Gastroesophageal sphincter (tissue), 4 donors: ENCODE measurements at regions not wholly inside any gene's neighbourhood (a gene's known extent, or its start where the extent isn't known, plus 50 kb on each side); places are given as distances from the start of the nearest gene placed in this dataset.

Source experiments
- ATAC-seq: fragments of 150-250 bp; one replicate; pipeline ENCODE4 v1.9.1; 2016; ENCODE audit warnings: mild to moderate bottlenecking, moderate library complexity
- H3K27ac ChIP-seq, 4 donors: fragments of 200-600 bp; sonication (generic) in 3 of 4; 1 replicate in 3 of 4; 2 replicates in 1 of 4; pipeline ENCODE4 v1.5.1; 2016 to 2019
- H3K27me3 ChIP-seq: fragments of 200-600 bp; sonication (generic); one replicate; pipeline ENCODE4 v1.5.1; 2019
- H3K36me3 ChIP-seq, 2 donors: fragments of 200-600 bp; sonication (generic); one replicate each; pipeline ENCODE4 v1.5.1; 2019; ENCODE audit warnings: control low read depth in 1 of 2
- H3K4me1 ChIP-seq, 3 donors: fragments of 200-600 bp; sonication (generic); 1 replicate in 2 of 3; 2 replicates in 1 of 3; pipeline ENCODE4 v1.5.1; 2016 to 2019; ENCODE audit warnings: control low read depth in 2 of 3
- H3K4me3 ChIP-seq, 2 donors: fragments of 200-600 bp; sonication (generic); one replicate each; pipeline ENCODE4 v1.5.1; 2019; ENCODE audit warnings: mild to moderate bottlenecking in 1 of 2, moderate library complexity in 1 of 2
- H3K9me3 ChIP-seq, 3 donors: fragments of 200-600 bp; sonication (generic); one replicate each; pipeline ENCODE4 v1.5.1; 2017 to 2019; ENCODE audit warnings: control low read depth in 2 of 3
- EP300 ChIP-seq: sonication (generic); formaldehyde crosslinking; IDR thresholded peaks from one replicate; pipeline ENCODE4 v1.6.1; 2017; ENCODE audit warnings: antibody characterized with exemption, mild to moderate bottlenecking
- POLR2A ChIP-seq, 2 donors: fragments of 450-650 bp; IDR thresholded peaks; one replicate each; pipeline ENCODE4 v1.6.1; 2017; ENCODE audit warnings: antibody characterized with exemption in 2 of 2, mild to moderate bottlenecking in 2 of 2, moderate library complexity in 1 of 2
- POLR2AphosphoS5 ChIP-seq: sonication (generic); formaldehyde crosslinking; IDR thresholded peaks from one replicate; pipeline ENCODE4 v1.6.1; 2017; ENCODE audit warnings: antibody characterized with exemption
- WGBS, 2 donors: methylation state at CpG; one replicate each; pipeline ENCODE4 v1.1.5; 2018; ENCODE audit warnings: low coverage in 1 of 2; 5-methylcytosine and 5-hydroxymethylcytosine counted together
- TF ChIP-seq, protein P1 (sequence below), 4 experiments: fragments of 200-600 bp in 2 of 4; fragments of 450-650 bp in 2 of 4; sonication (generic) in 1 of 4; IDR thresholded peaks; one replicate each; pipeline ENCODE4 v1.5.1; 2017 to 2019; ENCODE audit warnings: antibody characterized with exemption in 4 of 4, mild to moderate bottlenecking in 2 of 4, moderate library complexity in 2 of 4

DNA sequence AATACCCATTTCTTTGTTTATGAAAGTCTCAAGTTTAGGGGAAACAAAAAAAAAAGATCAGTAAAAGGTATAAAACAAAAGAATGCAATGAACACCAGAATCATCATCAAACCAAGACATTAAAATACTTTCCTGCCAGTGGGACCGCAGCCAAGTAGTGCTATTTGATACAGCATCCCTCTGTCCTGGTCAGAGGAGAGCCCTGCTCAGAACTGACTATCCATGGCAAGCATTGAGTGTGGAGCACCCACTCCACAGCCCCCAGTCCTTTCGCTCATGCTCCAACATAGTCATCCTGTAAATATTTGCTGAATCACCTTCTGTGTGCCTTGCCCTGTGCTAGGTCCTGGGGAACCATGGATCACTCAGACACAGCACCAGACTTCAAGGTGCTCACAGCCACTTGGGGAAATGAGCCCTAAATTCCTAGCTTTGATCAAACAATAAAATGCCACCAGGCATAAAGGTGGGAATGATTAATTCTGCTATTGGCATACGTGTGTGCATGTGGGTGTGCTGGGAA lies 213.6 kb upstream of the TBX20 start:
- 66% methylated on average over 3 of the region's 3 CpGs; no CpG with 5 or more reads in 1 of the 2 donors for WGBS, 2 donors
- Histone ChIP-seq H3K4me3 (no peak overlapping the region), H3K27ac (no peak overlapping the region), H3K27me3 (peaks cover 11% of the 10 kb centered on the region), H3K36me3 (no peaks in the 10 kb centered on the region), H3K9me3 (peaks cover 0 to 7% (median 0%) of the 10 kb centered on the region in 3 donors), H3K4me1 (no peaks in the 10 kb centered on the region)
- TF ChIP-seq EP300, result no peak
- ATAC-seq, result no peak

DNA sequence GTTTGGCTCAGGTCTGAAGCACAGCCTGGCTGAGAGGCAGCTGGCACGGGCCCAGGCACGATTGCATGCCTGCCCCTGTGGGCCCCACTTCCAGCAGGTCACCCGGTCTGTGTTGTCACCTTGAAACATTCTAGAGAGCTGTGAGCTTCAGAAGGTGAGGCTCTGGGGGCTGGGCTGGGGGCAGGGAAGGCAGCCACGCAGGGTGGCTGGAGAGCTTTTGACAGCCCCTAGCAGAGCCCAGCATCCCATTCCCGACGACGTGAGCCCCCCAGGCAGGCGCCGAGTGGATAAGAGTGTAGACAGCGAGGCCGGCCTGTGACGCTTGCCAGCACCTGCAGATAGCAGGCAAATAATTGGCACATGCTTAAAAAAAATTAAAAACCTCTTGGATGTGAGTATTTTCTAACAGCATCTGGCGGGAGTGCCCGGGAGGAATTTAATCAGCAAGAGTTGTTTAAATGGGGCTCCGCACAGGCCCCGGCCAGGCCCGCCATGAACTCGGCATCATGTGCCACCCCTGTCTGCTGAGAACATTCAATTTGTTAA lies 212.0 kb upstream of the TBX20 start:
- WGBS, 2 donors, result no CpG with 5 or more reads among the region's 18 CpGs
- Histone ChIP-seq H3K9me3 (peaks cover 0 to 7% (median 0%) of the 10 kb centered on the region in 3 donors), H3K27me3 (peaks cover 11% of the 10 kb centered on the region), H3K36me3 (no peaks in the 10 kb centered on the region), H3K27ac (no peak overlapping the region), H3K4me3 (no peak overlapping the region), H3K4me1 (no peaks in the 10 kb centered on the region)
- no peak for ATAC-seq
- no peak for TF ChIP-seq POLR2A (IDR thresholded peaks at IDR 0.05)
- TF ChIP-seq, protein P1, sequence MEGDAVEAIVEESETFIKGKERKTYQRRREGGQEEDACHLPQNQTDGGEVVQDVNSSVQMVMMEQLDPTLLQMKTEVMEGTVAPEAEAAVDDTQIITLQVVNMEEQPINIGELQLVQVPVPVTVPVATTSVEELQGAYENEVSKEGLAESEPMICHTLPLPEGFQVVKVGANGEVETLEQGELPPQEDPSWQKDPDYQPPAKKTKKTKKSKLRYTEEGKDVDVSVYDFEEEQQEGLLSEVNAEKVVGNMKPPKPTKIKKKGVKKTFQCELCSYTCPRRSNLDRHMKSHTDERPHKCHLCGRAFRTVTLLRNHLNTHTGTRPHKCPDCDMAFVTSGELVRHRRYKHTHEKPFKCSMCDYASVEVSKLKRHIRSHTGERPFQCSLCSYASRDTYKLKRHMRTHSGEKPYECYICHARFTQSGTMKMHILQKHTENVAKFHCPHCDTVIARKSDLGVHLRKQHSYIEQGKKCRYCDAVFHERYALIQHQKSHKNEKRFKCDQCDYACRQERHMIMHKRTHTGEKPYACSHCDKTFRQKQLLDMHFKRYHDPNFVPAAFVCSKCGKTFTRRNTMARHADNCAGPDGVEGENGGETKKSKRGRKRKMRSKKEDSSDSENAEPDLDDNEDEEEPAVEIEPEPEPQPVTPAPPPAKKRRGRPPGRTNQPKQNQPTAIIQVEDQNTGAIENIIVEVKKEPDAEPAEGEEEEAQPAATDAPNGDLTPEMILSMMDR (IDR thresholded peaks at IDR 0.05), result no peak
- no peak for TF ChIP-seq EP300
- no peak for TF ChIP-seq POLR2AphosphoS5

DNA sequence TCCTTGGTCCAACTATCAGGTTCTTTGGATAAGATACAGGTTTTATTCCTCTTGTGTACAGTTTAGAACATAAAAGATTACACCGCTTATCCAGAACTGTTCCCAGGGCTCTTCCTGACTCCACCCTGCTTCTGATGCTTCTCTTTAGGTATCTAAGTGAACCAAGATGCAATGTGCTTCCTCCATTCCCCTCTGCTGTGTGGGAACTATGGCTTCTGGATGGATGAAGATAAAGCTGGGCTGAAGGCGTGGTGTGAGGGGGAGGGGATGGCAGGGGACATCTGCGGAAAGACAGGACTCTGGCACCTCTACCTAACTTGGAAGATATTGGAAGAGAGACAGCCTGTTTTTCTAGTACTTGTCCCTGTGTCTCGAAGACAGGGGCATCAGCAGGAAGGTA lies 209.9 kb upstream of the TBX20 start:
- H3K27ac ChIP-seq, result no peak overlapping the region
- TF ChIP-seq, protein P1 (IDR thresholded peaks at IDR 0.05), result no peak
- no peak for TF ChIP-seq EP300
- TF ChIP-seq POLR2A (IDR thresholded peaks at IDR 0.05), result no peak
- TF ChIP-seq POLR2AphosphoS5, result no peak
- H3K4me1 ChIP-seq, result no peaks in the 10 kb centered on the region
- H3K27me3 ChIP-seq, result peaks cover 11% of the 10 kb centered on the region
- H3K36me3 ChIP-seq, result no peaks in the 10 kb centered on the region
- WGBS, 2 donors, result 50 to 82% methylated on average over 1 to 3 of the region's 4 CpGs
- no peak for ATAC-seq
- no peak overlapping the region for H3K4me3 ChIP-seq
- H3K9me3 ChIP-seq, result peaks cover 0 to 16% (median 0%) of the 10 kb centered on the region in 3 donors

DNA sequence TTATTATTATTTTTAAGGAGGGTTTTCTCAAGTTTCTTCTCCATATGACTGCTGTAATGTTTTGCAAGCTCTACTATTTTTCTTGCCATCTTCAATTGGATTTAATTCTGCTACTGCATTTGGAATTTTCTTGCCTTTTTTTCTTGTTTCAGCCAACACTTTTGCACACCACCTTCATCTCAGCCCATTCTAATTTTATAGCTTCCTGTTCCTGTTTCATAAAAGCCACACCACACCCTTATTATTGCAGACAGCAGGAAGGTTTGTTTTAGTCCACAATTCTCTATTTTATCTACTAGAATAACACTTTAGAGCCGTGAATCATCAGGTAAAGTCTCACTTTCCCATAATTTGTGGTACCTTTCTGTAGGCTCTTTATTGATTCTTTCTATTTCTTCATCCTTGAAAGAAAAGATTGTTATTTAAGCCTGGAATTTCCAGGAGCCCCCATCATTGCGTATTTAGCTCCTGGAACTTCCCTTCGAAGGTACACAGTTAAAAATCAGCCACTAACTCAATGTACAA lies 209.3 kb upstream of the TBX20 start:
- Histone ChIP-seq H3K36me3 (no peaks in the 10 kb centered on the region), H3K4me3 (no peak overlapping the region), H3K27ac (no peak overlapping the region), H3K4me1 (no peaks in the 10 kb centered on the region), H3K27me3 (peaks cover 11% of the 10 kb centered on the region), H3K9me3 (peaks cover 0 to 21% (median 0%) of the 10 kb centered on the region in 3 donors)
- TF ChIP-seq POLR2A (IDR thresholded peaks at IDR 0.05), result no peak
- no peak for TF ChIP-seq POLR2AphosphoS5
- TF ChIP-seq, protein P1 (IDR thresholded peaks at IDR 0.05), result no peak
- TF ChIP-seq EP300, result no peak
- WGBS, 2 donors, result 50 to 89% methylated on average over 1 to 3 of the region's 3 CpGs
- no peak for ATAC-seq

DNA sequence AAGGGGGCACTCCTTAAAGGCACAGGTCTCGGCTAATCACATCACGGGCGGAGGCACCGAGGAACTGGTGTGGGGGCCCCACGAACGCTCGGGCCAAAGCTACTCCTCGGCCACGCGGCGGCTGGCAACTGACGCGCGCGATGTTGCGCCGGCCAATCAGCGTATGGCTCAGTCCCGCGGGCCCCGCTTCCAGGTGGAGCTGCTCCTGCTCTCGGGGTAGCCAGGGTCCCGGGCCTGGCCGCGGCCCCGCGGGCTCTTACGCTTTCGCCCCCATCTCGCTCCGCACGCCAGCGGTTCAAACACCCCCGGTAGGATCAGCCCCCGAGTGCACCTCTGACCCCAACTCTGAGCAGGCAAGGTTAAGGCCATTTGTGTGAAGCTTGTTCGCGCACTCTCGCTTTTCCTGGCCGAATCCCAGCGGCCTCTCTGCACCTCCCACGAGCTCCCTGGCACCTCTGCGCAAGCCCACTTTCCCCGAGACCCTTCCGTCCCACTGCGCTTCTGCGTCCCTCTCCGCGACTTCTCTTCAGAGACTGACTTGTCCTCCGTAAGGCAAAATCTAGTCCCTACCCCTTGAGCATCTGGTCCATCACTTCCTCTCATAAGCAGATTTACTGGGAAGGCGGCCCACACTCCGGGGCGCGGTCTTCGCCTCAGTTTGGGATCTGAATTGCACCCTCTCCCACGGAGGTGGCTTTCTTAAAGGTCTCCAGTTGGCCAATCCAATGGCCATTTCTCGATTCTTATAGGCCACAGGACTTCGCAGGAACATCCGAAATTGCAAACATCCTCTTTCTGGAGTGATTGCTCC lies 200.9 kb upstream of the TBX20 start:
- peaks cover 42% of the 10 kb centered on the region for H3K27me3 ChIP-seq
- ATAC-seq, result no peak
- H3K4me3 ChIP-seq, result peak overlapping the region in 1 of 2 donors; percentile 10
- WGBS, 2 donors, result 35 to 44% methylated on average over 23 to 25 of the region's 58 CpGs
- H3K27ac ChIP-seq, result no peak overlapping the region
- TF ChIP-seq, protein P1 (IDR thresholded peaks at IDR 0.05), result no peak
- TF ChIP-seq EP300, result no peak
- TF ChIP-seq POLR2A (IDR thresholded peaks at IDR 0.05), result no peak
- TF ChIP-seq POLR2AphosphoS5, result no peak
- H3K9me3 ChIP-seq, result peaks cover 0 to 25% (median 0%) of the 10 kb centered on the region in 3 donors
- peaks cover 0 to 7% (median 0%) of the 10 kb centered on the region in 3 donors for H3K4me1 ChIP-seq
- no peaks in the 10 kb centered on the region for H3K36me3 ChIP-seq
